HL-60 (cell line): ENCODE measurements at regions not wholly inside any gene's neighbourhood (a gene's known extent, or its start where the extent isn't known, plus 50 kb on each side); places are given as distances from the start of the nearest gene placed in this dataset.

Experiments used
- POLR2AphosphoS5 ChIP-seq: IDR thresholded peaks from 2 replicates; pipeline ENCODE4 v1.6.1; 2012; ENCODE audit warnings: low read depth
- TF ChIP-seq, protein P1 (sequence below): IDR thresholded peaks from one replicate; pipeline ENCODE4 v1.5.1; 2011; ENCODE audit warnings: low read length, control low read depth, inconsistent platforms; ENCODE audit not compliant: insufficient read depth
- TF ChIP-seq, protein P2 (sequence below): IDR thresholded peaks from 2 replicates; pipeline ENCODE4 v1.6.1; 2012; ENCODE audit warnings: low read depth; ENCODE audit not compliant: insufficient replicate concordance

DNA sequence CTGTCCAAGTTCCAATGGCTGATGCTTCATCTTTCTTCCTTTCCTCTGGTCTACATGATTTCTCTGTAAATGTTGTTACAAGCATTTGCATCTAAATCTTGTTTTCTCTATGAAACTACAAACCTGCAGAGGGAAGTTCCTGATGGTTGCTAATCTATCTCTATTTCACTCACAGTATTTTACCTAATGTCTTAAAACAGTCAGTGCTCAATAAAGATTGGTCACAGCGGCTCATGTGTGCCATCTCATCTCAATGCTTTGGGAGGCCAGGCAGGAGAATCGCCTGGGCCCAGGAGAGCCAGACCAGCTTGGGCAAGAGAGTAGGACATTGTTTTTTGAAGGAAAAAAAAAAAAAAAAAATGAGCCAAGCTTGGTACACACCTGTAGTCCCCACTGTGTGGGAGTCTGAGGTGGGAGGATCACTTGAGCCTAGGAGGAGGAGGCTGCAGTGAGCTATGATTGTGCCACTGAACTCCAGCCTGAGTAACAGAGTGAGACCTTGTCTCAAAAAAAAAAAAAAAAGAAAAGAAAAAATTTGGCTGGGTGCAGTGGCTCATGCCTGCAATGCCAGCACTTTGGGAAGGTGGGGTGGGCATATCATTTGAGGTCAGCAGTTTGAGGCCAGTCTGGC, 71.3 kb upstream of the ARMC3 start:
- TF ChIP-seq, protein P1, sequence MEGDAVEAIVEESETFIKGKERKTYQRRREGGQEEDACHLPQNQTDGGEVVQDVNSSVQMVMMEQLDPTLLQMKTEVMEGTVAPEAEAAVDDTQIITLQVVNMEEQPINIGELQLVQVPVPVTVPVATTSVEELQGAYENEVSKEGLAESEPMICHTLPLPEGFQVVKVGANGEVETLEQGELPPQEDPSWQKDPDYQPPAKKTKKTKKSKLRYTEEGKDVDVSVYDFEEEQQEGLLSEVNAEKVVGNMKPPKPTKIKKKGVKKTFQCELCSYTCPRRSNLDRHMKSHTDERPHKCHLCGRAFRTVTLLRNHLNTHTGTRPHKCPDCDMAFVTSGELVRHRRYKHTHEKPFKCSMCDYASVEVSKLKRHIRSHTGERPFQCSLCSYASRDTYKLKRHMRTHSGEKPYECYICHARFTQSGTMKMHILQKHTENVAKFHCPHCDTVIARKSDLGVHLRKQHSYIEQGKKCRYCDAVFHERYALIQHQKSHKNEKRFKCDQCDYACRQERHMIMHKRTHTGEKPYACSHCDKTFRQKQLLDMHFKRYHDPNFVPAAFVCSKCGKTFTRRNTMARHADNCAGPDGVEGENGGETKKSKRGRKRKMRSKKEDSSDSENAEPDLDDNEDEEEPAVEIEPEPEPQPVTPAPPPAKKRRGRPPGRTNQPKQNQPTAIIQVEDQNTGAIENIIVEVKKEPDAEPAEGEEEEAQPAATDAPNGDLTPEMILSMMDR = no peak
- TF ChIP-seq POLR2AphosphoS5 = no peak
- TF ChIP-seq, protein P2, sequence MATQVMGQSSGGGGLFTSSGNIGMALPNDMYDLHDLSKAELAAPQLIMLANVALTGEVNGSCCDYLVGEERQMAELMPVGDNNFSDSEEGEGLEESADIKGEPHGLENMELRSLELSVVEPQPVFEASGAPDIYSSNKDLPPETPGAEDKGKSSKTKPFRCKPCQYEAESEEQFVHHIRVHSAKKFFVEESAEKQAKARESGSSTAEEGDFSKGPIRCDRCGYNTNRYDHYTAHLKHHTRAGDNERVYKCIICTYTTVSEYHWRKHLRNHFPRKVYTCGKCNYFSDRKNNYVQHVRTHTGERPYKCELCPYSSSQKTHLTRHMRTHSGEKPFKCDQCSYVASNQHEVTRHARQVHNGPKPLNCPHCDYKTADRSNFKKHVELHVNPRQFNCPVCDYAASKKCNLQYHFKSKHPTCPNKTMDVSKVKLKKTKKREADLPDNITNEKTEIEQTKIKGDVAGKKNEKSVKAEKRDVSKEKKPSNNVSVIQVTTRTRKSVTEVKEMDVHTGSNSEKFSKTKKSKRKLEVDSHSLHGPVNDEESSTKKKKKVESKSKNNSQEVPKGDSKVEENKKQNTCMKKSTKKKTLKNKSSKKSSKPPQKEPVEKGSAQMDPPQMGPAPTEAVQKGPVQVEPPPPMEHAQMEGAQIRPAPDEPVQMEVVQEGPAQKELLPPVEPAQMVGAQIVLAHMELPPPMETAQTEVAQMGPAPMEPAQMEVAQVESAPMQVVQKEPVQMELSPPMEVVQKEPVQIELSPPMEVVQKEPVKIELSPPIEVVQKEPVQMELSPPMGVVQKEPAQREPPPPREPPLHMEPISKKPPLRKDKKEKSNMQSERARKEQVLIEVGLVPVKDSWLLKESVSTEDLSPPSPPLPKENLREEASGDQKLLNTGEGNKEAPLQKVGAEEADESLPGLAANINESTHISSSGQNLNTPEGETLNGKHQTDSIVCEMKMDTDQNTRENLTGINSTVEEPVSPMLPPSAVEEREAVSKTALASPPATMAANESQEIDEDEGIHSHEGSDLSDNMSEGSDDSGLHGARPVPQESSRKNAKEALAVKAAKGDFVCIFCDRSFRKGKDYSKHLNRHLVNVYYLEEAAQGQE = no peak
